Activated T-cell treated with anti-CD3 and anti-CD28 coated beads, Interleukin-2, amount 50 U/mL, for 72 hours (primary cell): ENCODE measurements at regions not wholly inside any gene's neighbourhood (a gene's known extent, or its start where the extent isn't known, plus 50 kb on each side); places are given as distances from the start of the nearest gene placed in this dataset.
A peak's percentile ranks its signal among the peaks of the same experiment; 100 is the strongest.
"Not testable (repeated sequence)": the region's sequence is repeated elsewhere in the genome, so short reads cannot be mapped to it uniquely, and the experiment has no call there.

Experiments used
- ATAC-seq, 2 donors: fragments of 150-1000 bp; cut with Tn5 transposase; replicated peaks in 1 of 2; 2 replicates each; pipeline ENCODE4 v1.10.0; 2021; ENCODE audit warnings: moderate library complexity in 2 of 2, mild to moderate bottlenecking in 1 of 2
- DNase-seq, 2 donors: peaks; one replicate each; pipeline ENCODE4 v3.0.0; 2021 to 2022; ENCODE audit warnings: mixed read lengths in 1 of 2
- H3K27ac Mint-ChIP-seq: one replicate; pipeline ENCODE4 v1.8.0; 2022; ENCODE audit warnings: mild to moderate bottlenecking, moderate library complexity, mixed read lengths
- H3K27me3 Mint-ChIP-seq: one replicate; pipeline ENCODE4 v1.8.0; 2022; ENCODE audit warnings: low read depth, mixed read lengths
- H3K36me3 Mint-ChIP-seq, 2 donors: one replicate each; pipeline ENCODE4 v1.8.0; 2022; ENCODE audit warnings: mixed read lengths in 2 of 2, mild to moderate bottlenecking in 1 of 2; ENCODE audit not compliant: insufficient read depth in 2 of 2
- H3K4me1 Mint-ChIP-seq: one replicate; pipeline ENCODE4 v1.8.0; 2022; ENCODE audit warnings: low read depth, mixed read lengths
- H3K4me3 Mint-ChIP-seq, 2 donors: one replicate each; pipeline ENCODE4 v1.8.0; 2022; ENCODE audit warnings: mild to moderate bottlenecking in 2 of 2, mixed read lengths in 2 of 2, moderate library complexity in 2 of 2
- H3K9me3 Mint-ChIP-seq, 2 donors: one replicate each; pipeline ENCODE4 v1.8.0; 2022; ENCODE audit warnings: mixed read lengths in 2 of 2

- not testable (repeated sequence) for H3K4me3 Mint-ChIP-seq, DNase-seq, H3K4me1 Mint-ChIP-seq, H3K27ac Mint-ChIP-seq, ATAC-seq, H3K9me3 Mint-ChIP-seq, H3K27me3 Mint-ChIP-seq, H3K36me3 Mint-ChIP-seq
Measured at GRCh38 chr11:116043059-116043458, 538.8 kb upstream of the CADM1 start.

GRCh38 chr11:116042146-116042545 is 537.9 kb upstream of the CADM1 start:
- Mint-ChIP-seq H3K4me3 (no peak overlapping the region), H3K36me3 (no peaks in the 10 kb centered on the region), H3K27me3 (no peaks in the 10 kb centered on the region), H3K9me3 (peaks cover 0 to 3% of the 10 kb centered on the region in 2 donors), H3K27ac (no peak overlapping the region), H3K4me1 (no peaks in the 10 kb centered on the region)
- ATAC-seq (no peak), DNase-seq (no peak)

- no peak overlapping the region for H3K27ac Mint-ChIP-seq
- no peaks in the 10 kb centered on the region for H3K36me3 Mint-ChIP-seq
- ATAC-seq = no peak
- H3K9me3 Mint-ChIP-seq = peaks cover 0 to 5% of the 10 kb centered on the region in 2 donors
- DNase-seq = no peak
- no peak overlapping the region for H3K4me3 Mint-ChIP-seq
- no peaks in the 10 kb centered on the region for H3K27me3 Mint-ChIP-seq
- no peaks in the 10 kb centered on the region for H3K4me1 Mint-ChIP-seq
Measured at GRCh38 chr11:116037861-116038260, 533.6 kb upstream of the CADM1 start.

GRCh38 chr11:116035977-116036376 is 531.8 kb upstream of the CADM1 start:
- Mint-ChIP-seq H3K4me3 (no peak overlapping the region), H3K36me3 (no peaks in the 10 kb centered on the region), H3K9me3 (peaks cover 2 to 6% of the 10 kb centered on the region in 2 donors), H3K27me3 (no peaks in the 10 kb centered on the region), H3K27ac (no peak overlapping the region), H3K4me1 (no peaks in the 10 kb centered on the region)
- no peak for ATAC-seq
- no peak for DNase-seq

- H3K4me1 Mint-ChIP-seq = no peaks in the 10 kb centered on the region
- no peaks in the 10 kb centered on the region for H3K36me3 Mint-ChIP-seq
- no peak overlapping the region for H3K4me3 Mint-ChIP-seq
- no peak overlapping the region for H3K27ac Mint-ChIP-seq
- peaks cover 2 to 8% of the 10 kb centered on the region in 2 donors for H3K9me3 Mint-ChIP-seq
- DNase-seq (no peak), ATAC-seq (no peak)
- H3K27me3 Mint-ChIP-seq = no peaks in the 10 kb centered on the region
Measured at GRCh38 chr11:116033931-116034553, 529.8 kb upstream of the CADM1 start.

GRCh38 chr11:116030697-116031331 is 526.6 kb upstream of the CADM1 start:
- Mint-ChIP-seq H3K27me3 (no peaks in the 10 kb centered on the region), H3K27ac (no peak overlapping the region), H3K36me3 (no peaks in the 10 kb centered on the region), H3K4me3 (no peak overlapping the region), H3K9me3 (peaks cover 5 to 11% of the 10 kb centered on the region in 2 donors), H3K4me1 (no peaks in the 10 kb centered on the region)
- DNase-seq (no peak), ATAC-seq (no peak)

- not testable (repeated sequence) for H3K27ac Mint-ChIP-seq, H3K36me3 Mint-ChIP-seq, H3K9me3 Mint-ChIP-seq, ATAC-seq, H3K27me3 Mint-ChIP-seq, DNase-seq, H3K4me1 Mint-ChIP-seq, H3K4me3 Mint-ChIP-seq
Measured at GRCh38 chr11:116028506-116028905, 524.3 kb upstream of the CADM1 start.

GRCh38 chr11:115999437-115999836 is 495.2 kb upstream of the CADM1 start:
- H3K27me3 Mint-ChIP-seq = peaks cover 6% of the 10 kb centered on the region

GRCh38 chr11:115996808-115997188 is 492.6 kb upstream of the CADM1 start:
- peaks cover 4% of the 10 kb centered on the region for H3K27me3 Mint-ChIP-seq
- DNase-seq (no peak), ATAC-seq (no peak)
- H3K4me1 Mint-ChIP-seq = no peaks in the 10 kb centered on the region
- no peak overlapping the region for H3K27ac Mint-ChIP-seq
- peaks cover 0 to 2% of the 10 kb centered on the region in 2 donors for H3K9me3 Mint-ChIP-seq
- H3K36me3 Mint-ChIP-seq = no peaks in the 10 kb centered on the region
- no peak overlapping the region for H3K4me3 Mint-ChIP-seq

More at GRCh38 chr11:115999437-115999836, 495.2 kb upstream of the CADM1 start:
- ATAC-seq (no peak), DNase-seq (no peak)
- Mint-ChIP-seq H3K9me3 (no peaks in the 10 kb centered on the region), H3K27ac (no peak overlapping the region), H3K4me3 (no peak overlapping the region), H3K4me1 (no peaks in the 10 kb centered on the region), H3K36me3 (no peaks in the 10 kb centered on the region)

- peaks cover 2% of the 10 kb centered on the region in 2 donors for H3K9me3 Mint-ChIP-seq
- H3K27ac Mint-ChIP-seq = no peak overlapping the region
- H3K4me3 Mint-ChIP-seq = no peak overlapping the region
- no peaks in the 10 kb centered on the region for H3K4me1 Mint-ChIP-seq
- ATAC-seq (no peak), DNase-seq (no peak)
- no peaks in the 10 kb centered on the region for H3K36me3 Mint-ChIP-seq
- H3K27me3 Mint-ChIP-seq = no peaks in the 10 kb centered on the region
Measured at GRCh38 chr11:115996125-115996807, 492.1 kb upstream of the CADM1 start.

GRCh38 chr11:115993590-115993989 is 489.4 kb upstream of the CADM1 start:
- no peaks in the 10 kb centered on the region for H3K4me1 Mint-ChIP-seq
- ATAC-seq = no peak
- no peaks in the 10 kb centered on the region for H3K36me3 Mint-ChIP-seq

GRCh38 chr11:115990004-115990447 is 485.8 kb upstream of the CADM1 start:
- peak overlapping the region in 1 of 2 donors; percentile 20 for H3K4me3 Mint-ChIP-seq
- H3K27ac Mint-ChIP-seq = peak overlapping the region; percentile 56
- ATAC-seq = no peak
- no peaks in the 10 kb centered on the region for H3K4me1 Mint-ChIP-seq
- no peaks in the 10 kb centered on the region for H3K36me3 Mint-ChIP-seq
- H3K27me3 Mint-ChIP-seq = peaks cover 5% of the 10 kb centered on the region
- DNase-seq = peak; percentile 2 to 11
- peaks cover 2% of the 10 kb centered on the region in 2 donors for H3K9me3 Mint-ChIP-seq

More at GRCh38 chr11:115993590-115993989, 489.4 kb upstream of the CADM1 start:
- Mint-ChIP-seq H3K27ac (no peak overlapping the region), H3K27me3 (peaks cover 5% of the 10 kb centered on the region), H3K9me3 (peaks cover 2% of the 10 kb centered on the region in 2 donors), H3K4me3 (no peak overlapping the region)
- DNase-seq = no peak

- DNase-seq (no peak), ATAC-seq (no peak)
- Mint-ChIP-seq H3K4me3 (no peak overlapping the region), H3K27me3 (peaks cover 5% of the 10 kb centered on the region), H3K27ac (no peak overlapping the region), H3K4me1 (no peaks in the 10 kb centered on the region), H3K9me3 (no peaks in the 10 kb centered on the region), H3K36me3 (no peaks in the 10 kb centered on the region)
Measured at GRCh38 chr11:115985896-115986295, 481.7 kb upstream of the CADM1 start.
